CD8-positive, alpha-beta memory T cell (primary cell): ENCODE measurements at regions not wholly inside any gene's neighbourhood (a gene's known extent, or its start where the extent isn't known, plus 50 kb on each side); places are given as distances from the start of the nearest gene placed in this dataset.

Experiments
- CTCF ChIA-PET: fragments of 350-600 bp; sonication (Branson Sonifier 250); formaldehyde crosslinking; loops from one replicate; lab custom pipeline; 2021; ENCODE audit warnings: antibody characterized with exemption; lab: Charles Lee
- POLR2A ChIA-PET: fragments of 350-600 bp; sonication (Branson Sonifier 250); formaldehyde crosslinking; loops from one replicate; lab custom pipeline; 2021; ENCODE audit warnings: antibody characterized with exemption; lab: Charles Lee
- DNase-seq, 5 donors: peaks; one replicate each; pipeline versions ENCODE4 v3.0.0 to v3.0.0-alpha.2; 2020 to 2022; ENCODE audit warnings: mixed read lengths in 1 of 5
- H3K27ac ChIP-seq: one replicate; pipeline ENCODE4 v1.7.0; 2013; ENCODE audit warnings: low read depth, mild to moderate bottlenecking, low read length, moderate library complexity
- H3K27me3 ChIP-seq: 2 replicates; pipeline ENCODE4 v1.7.0; 2013; ENCODE audit warnings: low read length, mild to moderate bottlenecking; ENCODE audit not compliant: insufficient read depth, poor library complexity, severe bottlenecking
- H3K36me3 ChIP-seq: 2 replicates; pipeline ENCODE4 v1.7.0; 2013; ENCODE audit warnings: mild to moderate bottlenecking, low read length, moderate library complexity; ENCODE audit not compliant: insufficient read depth
- H3K4me1 ChIP-seq: 2 replicates; pipeline ENCODE4 v1.7.0; 2013; ENCODE audit warnings: mild to moderate bottlenecking, low read length, moderate library complexity; ENCODE audit not compliant: insufficient read depth
- H3K4me3 ChIP-seq: 2 replicates; pipeline ENCODE4 v1.7.0; 2013; ENCODE audit warnings: mild to moderate bottlenecking, low read length
- H3K9me3 ChIP-seq: 2 replicates; pipeline ENCODE4 v1.7.0; 2013; ENCODE audit warnings: mild to moderate bottlenecking, low read length
- H3K27ac Mint-ChIP-seq, 8 donors: one replicate each; pipeline ENCODE4 v1.8.0; 2020 to 2021; ENCODE audit warnings: mixed read lengths in 8 of 8, mild to moderate bottlenecking in 6 of 8, inconsistent platforms in 3 of 8, moderate library complexity in 3 of 8
- H3K27me3 Mint-ChIP-seq, 2 donors: one replicate each; pipeline ENCODE4 v1.8.0; 2020 to 2021; ENCODE audit warnings: mixed read lengths in 2 of 2, mild to moderate bottlenecking in 1 of 2, moderate library complexity in 1 of 2
- H3K36me3 Mint-ChIP-seq, 3 donors: one replicate each; pipeline ENCODE4 v1.8.0; 2020 to 2021; ENCODE audit warnings: mixed read lengths in 3 of 3, inconsistent platforms in 1 of 3, mild to moderate bottlenecking in 1 of 3
- H3K4me1 Mint-ChIP-seq, 3 donors: one replicate each; pipeline ENCODE4 v1.8.0; 2020 to 2021; ENCODE audit warnings: mixed read lengths in 3 of 3, inconsistent platforms in 1 of 3, mild to moderate bottlenecking in 1 of 3
- H3K4me3 Mint-ChIP-seq, 7 donors: one replicate each; pipeline ENCODE4 v1.8.0; 2020 to 2021; ENCODE audit warnings: mixed read lengths in 7 of 7, mild to moderate bottlenecking in 6 of 7, moderate library complexity in 4 of 7, inconsistent platforms in 2 of 7
- H3K9me3 Mint-ChIP-seq, 5 donors: one replicate each; pipeline ENCODE4 v1.8.0; 2020 to 2022; ENCODE audit warnings: mixed read lengths in 5 of 5, mild to moderate bottlenecking in 3 of 5, moderate library complexity in 2 of 5, inconsistent platforms in 1 of 5

DNA sequence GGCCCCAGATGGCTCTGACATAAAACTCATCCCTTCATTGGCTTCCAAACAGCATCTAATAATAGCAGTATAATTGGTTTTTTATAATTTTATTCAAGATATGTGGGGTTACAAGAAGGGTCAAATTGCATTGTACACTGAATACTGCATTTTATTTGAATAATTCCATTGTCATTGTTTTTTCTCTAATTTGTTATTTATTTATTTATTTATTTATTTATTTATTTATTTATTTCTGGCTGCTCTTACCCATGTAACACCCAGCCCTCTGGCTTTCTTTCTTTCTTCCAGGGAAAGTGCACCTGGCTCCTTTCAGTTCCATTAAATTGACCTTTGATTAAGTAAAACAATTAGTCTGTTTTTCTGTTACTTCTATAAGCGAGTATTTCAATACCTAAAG is 210.1 kb downstream of the CDH9 start:
- CTCF ChIA-PET, result no interaction called here

DNA sequence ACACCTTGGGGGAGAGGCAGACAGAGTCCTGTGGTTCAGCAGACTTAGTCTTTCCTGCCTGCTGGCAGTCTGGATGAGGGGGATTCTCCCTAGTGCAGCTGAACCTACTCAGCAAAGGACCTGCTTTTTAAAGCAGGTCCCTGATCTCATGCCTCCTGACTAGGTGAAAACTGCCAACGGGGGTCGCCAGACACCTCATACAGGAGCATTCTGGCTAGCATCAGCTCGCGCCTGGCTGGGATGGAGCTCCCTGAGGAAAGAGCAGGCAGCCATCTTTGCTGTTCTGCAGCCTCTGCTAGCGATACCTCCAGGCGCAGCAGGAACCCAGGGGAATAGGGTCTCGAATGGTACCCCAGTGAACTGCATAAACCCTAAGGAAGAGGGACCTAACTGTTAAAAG is 225.2 kb downstream of the CDH9 start:
- H3K4me3 Mint-ChIP-seq, result no peak overlapping the region
- peaks cover 16 to 44% (median 26%) of the 10 kb centered on the region in 5 donors for H3K9me3 Mint-ChIP-seq
- ChIA-PET POLR2A (no interaction called here), CTCF (no interaction called here)
- Histone ChIP-seq H3K27me3 (no peaks in the 10 kb centered on the region), H3K36me3 (no peaks in the 10 kb centered on the region), H3K4me1 (no peaks in the 10 kb centered on the region), H3K4me3 (no peak overlapping the region), H3K27ac (no peak overlapping the region), H3K9me3 (no peaks in the 10 kb centered on the region)
- no peak overlapping the region for H3K27ac Mint-ChIP-seq
- DNase-seq, result no peak
- H3K27me3 Mint-ChIP-seq, result no peaks in the 10 kb centered on the region
- H3K4me1 Mint-ChIP-seq, result no peaks in the 10 kb centered on the region
- H3K36me3 Mint-ChIP-seq, result no peaks in the 10 kb centered on the region

More for the DNA sequence above, 210.1 kb downstream of the CDH9 start:
- no peaks in the 10 kb centered on the region for H3K4me1 Mint-ChIP-seq
- H3K36me3 ChIP-seq, result no peaks in the 10 kb centered on the region
- H3K4me3 Mint-ChIP-seq, result no peak overlapping the region
- POLR2A ChIA-PET, result no interaction called here
- H3K4me3 ChIP-seq, result no peak overlapping the region
- H3K9me3 Mint-ChIP-seq, result peaks cover 9 to 39% (median 20%) of the 10 kb centered on the region in 5 donors
- H3K27me3 ChIP-seq, result no peaks in the 10 kb centered on the region
- no peaks in the 10 kb centered on the region for H3K36me3 Mint-ChIP-seq
- DNase-seq, result no peak
- no peak overlapping the region for H3K27ac ChIP-seq
- no peaks in the 10 kb centered on the region for H3K4me1 ChIP-seq
- H3K27ac Mint-ChIP-seq, result no peak overlapping the region
- no peaks in the 10 kb centered on the region for H3K27me3 Mint-ChIP-seq
- no peaks in the 10 kb centered on the region for H3K9me3 ChIP-seq

DNA sequence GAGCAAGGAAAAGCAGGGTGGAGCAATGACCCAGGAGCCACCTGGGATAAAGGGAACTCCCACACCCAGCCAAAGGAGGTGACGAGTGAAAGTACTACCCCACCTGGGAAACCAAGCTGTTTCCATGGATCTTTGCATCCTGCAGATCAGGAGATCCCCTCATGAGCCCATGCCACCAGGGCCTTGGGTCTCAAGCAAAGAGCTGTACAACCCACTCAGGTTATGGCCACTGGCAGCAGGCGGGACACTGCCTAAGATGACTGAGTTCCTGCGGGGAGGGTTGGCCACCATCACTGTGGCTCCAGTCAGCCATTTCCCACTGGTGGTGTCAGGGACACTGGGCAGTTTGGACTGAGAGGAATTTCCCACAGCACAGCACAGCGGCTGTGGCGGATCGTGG is 225.7 kb downstream of the CDH9 start:
- POLR2A ChIA-PET, result no interaction called here
- no peaks in the 10 kb centered on the region for H3K4me1 Mint-ChIP-seq
- H3K27me3 Mint-ChIP-seq, result no peaks in the 10 kb centered on the region

DNA sequence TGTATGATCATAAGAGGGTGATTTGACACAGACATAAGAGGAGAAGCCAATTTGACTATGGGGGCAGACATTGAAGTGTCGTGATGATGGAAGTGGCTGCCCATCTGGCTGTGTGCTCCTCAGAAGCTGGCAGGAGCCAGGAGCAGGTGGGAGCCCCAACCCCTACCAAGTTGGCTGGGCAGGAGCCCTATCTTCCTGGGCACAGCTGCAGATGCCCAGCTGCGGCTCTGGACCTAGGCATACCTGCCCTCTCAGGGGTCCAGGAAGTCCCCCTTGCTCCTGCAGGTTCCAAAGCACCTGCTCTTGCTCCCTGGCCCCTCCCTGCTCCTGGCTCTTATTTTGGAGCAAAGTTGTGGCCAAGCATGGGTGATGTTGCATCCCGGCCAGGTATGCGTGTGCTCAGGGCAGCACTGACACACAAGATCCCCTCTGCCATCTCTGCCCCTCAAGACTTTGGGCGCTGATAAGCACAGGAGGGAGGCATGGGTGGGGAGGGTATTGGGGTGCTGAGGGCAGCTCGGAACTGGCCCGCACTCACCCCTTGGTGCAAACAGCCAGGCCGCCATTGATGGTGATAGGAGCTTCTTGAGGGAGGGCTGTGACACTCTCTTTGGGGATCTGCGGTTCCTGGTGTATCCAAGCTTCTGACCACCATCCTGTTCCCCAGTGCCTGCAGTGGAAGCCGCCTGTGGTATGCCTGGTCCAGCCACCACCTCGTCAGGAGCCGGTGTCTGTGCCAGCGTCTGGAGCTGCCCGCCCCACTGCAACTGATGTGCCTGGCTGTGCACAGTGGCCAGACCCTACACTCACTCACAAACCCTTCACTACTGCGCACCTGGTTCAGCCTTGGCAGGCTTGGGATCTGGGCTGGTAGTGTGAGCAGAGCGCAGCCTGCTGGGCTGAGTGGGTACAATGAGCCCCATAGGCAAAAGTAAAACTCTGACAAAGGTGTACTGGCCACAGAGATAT is 230.9 kb downstream of the CDH9 start:
- ChIA-PET POLR2A (no interaction called here), CTCF (no interaction called here)
- no peak overlapping the region for H3K4me3 Mint-ChIP-seq
- Histone ChIP-seq H3K36me3 (no peaks in the 10 kb centered on the region), H3K27me3 (no peaks in the 10 kb centered on the region), H3K4me3 (no peak overlapping the region), H3K4me1 (no peaks in the 10 kb centered on the region), H3K9me3 (no peaks in the 10 kb centered on the region), H3K27ac (no peak overlapping the region)
- no peaks in the 10 kb centered on the region for H3K4me1 Mint-ChIP-seq
- H3K27me3 Mint-ChIP-seq, result no peaks in the 10 kb centered on the region
- DNase-seq, result peak in 1 of 5 donors; percentile 25
- H3K27ac Mint-ChIP-seq, result no peak overlapping the region
- H3K36me3 Mint-ChIP-seq, result no peaks in the 10 kb centered on the region
- H3K9me3 Mint-ChIP-seq, result peaks cover 0 to 37% (median 7%) of the 10 kb centered on the region in 5 donors

More for the DNA sequence above, 225.7 kb downstream of the CDH9 start:
- CTCF ChIA-PET, result no interaction called here
- H3K4me3 Mint-ChIP-seq, result no peak overlapping the region
- no peak for DNase-seq
- H3K4me3 ChIP-seq, result no peak overlapping the region
- H3K27me3 ChIP-seq, result no peaks in the 10 kb centered on the region
- no peak overlapping the region for H3K27ac ChIP-seq
- H3K4me1 ChIP-seq, result no peaks in the 10 kb centered on the region
- no peaks in the 10 kb centered on the region for H3K36me3 ChIP-seq
- no peak overlapping the region for H3K27ac Mint-ChIP-seq
- H3K9me3 Mint-ChIP-seq, result peaks cover 16 to 47% (median 22%) of the 10 kb centered on the region in 5 donors
- H3K9me3 ChIP-seq, result no peaks in the 10 kb centered on the region
- H3K36me3 Mint-ChIP-seq, result no peaks in the 10 kb centered on the region

DNA sequence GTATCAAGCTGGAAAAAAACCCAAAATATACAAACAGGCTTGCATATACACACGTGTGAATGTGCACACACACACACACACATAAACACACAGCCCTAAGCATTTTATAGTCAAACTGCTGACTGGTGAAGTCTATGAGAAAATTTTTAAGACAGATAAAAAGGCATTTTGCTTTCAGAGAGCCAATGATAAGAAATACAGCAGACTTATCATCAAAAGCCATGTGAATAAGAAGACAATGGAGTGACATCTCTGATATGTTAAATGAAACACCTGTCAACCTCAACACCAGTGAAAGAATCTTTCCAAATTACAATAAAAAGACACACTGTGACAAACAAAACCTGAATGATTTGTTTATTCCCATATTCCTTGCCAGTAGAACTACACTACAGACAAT is 233.3 kb downstream of the CDH9 start:
- no peak overlapping the region for H3K27ac Mint-ChIP-seq
- no peaks in the 10 kb centered on the region for H3K27me3 Mint-ChIP-seq
- CTCF ChIA-PET, result no interaction called here

DNA sequence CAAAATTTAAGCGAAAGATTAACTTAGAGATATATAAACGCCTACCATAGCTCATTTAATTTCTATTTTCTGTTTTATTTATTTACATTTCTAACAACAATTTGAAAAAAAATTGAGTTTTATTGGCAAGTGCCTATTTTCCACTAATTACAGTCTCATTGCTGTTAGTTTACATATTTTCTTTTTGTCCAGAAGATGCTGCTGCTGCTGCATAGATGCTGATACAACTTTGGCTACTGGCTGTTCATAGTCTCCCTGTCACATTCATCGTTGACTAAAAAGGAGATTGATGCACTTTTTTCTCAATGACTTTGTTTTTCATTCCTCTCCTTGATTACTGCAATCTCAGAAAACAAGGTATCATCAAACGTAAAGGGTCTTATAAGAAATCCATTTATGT is 235.4 kb downstream of the CDH9 start:
- Mint-ChIP-seq H3K27me3 (no peaks in the 10 kb centered on the region), H3K4me3 (no peak overlapping the region), H3K27ac (no peak overlapping the region), H3K4me1 (no peaks in the 10 kb centered on the region), H3K36me3 (no peaks in the 10 kb centered on the region), H3K9me3 (peaks cover 0 to 26% (median 6%) of the 10 kb centered on the region in 5 donors)
- H3K27me3 ChIP-seq, result no peaks in the 10 kb centered on the region
- no peaks in the 10 kb centered on the region for H3K4me1 ChIP-seq
- CTCF ChIA-PET, result no interaction called here
- H3K9me3 ChIP-seq, result no peaks in the 10 kb centered on the region
- H3K36me3 ChIP-seq, result no peaks in the 10 kb centered on the region
- H3K27ac ChIP-seq, result no peak overlapping the region
- no peak overlapping the region for H3K4me3 ChIP-seq
- no peak for DNase-seq
- POLR2A ChIA-PET, result no interaction called here

More for the DNA sequence above, 233.3 kb downstream of the CDH9 start:
- Histone ChIP-seq H3K36me3 (no peaks in the 10 kb centered on the region), H3K27me3 (no peaks in the 10 kb centered on the region), H3K4me3 (no peak overlapping the region), H3K9me3 (no peaks in the 10 kb centered on the region), H3K4me1 (no peaks in the 10 kb centered on the region), H3K27ac (no peak overlapping the region)
- H3K9me3 Mint-ChIP-seq, result peaks cover 0 to 30% (median 7%) of the 10 kb centered on the region in 5 donors
- no peaks in the 10 kb centered on the region for H3K36me3 Mint-ChIP-seq
- POLR2A ChIA-PET, result no interaction called here
- no peak overlapping the region for H3K4me3 Mint-ChIP-seq
- no peaks in the 10 kb centered on the region for H3K4me1 Mint-ChIP-seq
- DNase-seq, result no peak

DNA sequence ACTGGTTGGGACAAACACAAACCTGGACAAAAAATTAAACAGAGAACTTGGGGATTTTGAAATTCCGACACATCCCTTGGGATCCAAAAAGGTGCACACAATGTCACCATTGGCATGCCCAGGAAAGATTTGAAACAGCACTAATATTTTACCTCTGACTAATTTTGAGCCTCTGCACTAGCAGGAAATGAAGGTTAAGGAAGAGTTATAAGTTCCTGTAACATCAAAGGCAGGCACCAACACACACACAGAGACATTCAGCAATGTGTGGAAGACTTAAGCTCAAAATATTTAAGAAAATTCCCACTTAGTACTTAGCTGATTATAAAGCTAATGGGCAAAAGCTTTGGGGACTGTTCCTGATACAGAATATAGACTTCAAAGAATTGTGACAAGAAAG is 247.0 kb downstream of the CDH9 start:
- Histone ChIP-seq H3K27ac (no peak overlapping the region), H3K4me3 (no peak overlapping the region), H3K36me3 (no peaks in the 10 kb centered on the region), H3K9me3 (no peaks in the 10 kb centered on the region), H3K4me1 (no peaks in the 10 kb centered on the region), H3K27me3 (no peaks in the 10 kb centered on the region)
- POLR2A ChIA-PET, result no interaction called here
- H3K4me1 Mint-ChIP-seq, result no peaks in the 10 kb centered on the region
- H3K27ac Mint-ChIP-seq, result no peak overlapping the region
- no peak overlapping the region for H3K4me3 Mint-ChIP-seq
- H3K27me3 Mint-ChIP-seq, result no peaks in the 10 kb centered on the region
- DNase-seq, result no peak
- H3K36me3 Mint-ChIP-seq, result no peaks in the 10 kb centered on the region
- CTCF ChIA-PET, result no interaction called here
- H3K9me3 Mint-ChIP-seq, result peaks cover 4 to 15% (median 7%) of the 10 kb centered on the region in 5 donors

DNA sequence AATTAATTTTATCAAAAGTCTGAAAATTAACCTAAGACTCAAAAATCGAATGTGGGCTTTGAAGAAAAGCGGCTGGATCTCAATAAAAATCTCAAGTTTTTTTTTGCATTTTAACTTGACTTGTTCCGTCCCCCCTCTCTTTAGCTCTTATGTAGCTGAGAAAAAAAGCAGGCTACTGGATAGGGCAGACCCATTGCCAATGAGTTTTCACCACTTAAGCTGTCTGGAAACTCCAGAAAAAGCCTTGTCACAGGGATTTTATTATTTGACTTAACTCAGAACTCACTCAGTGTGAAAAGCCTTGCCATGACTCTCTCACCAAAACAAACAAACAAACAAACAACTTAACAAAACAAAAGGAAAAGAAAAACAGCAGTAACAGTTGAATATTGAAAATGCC is 247.4 kb downstream of the CDH9 start:
- H3K4me3 ChIP-seq, result no peak overlapping the region
- Mint-ChIP-seq H3K4me1 (no peaks in the 10 kb centered on the region), H3K27me3 (no peaks in the 10 kb centered on the region), H3K27ac (no peak overlapping the region), H3K9me3 (peaks cover 4 to 15% (median 5%) of the 10 kb centered on the region in 5 donors), H3K4me3 (no peak overlapping the region), H3K36me3 (no peaks in the 10 kb centered on the region)
- H3K27me3 ChIP-seq, result no peaks in the 10 kb centered on the region
- no peaks in the 10 kb centered on the region for H3K9me3 ChIP-seq
- no peak for DNase-seq
- no peaks in the 10 kb centered on the region for H3K4me1 ChIP-seq
- ChIA-PET POLR2A (no interaction called here), CTCF (no interaction called here)
- H3K36me3 ChIP-seq, result no peaks in the 10 kb centered on the region
- no peak overlapping the region for H3K27ac ChIP-seq
